Gastroesophageal sphincter (tissue), 4 donors: ENCODE measurements at regions not wholly inside any gene's neighbourhood (a gene's known extent, or its start where the extent isn't known, plus 50 kb on each side); places are given as distances from the start of the nearest gene placed in this dataset.

Experiments
- ATAC-seq: fragments of 150-250 bp; one replicate; pipeline ENCODE4 v1.9.1; 2016; ENCODE audit warnings: mild to moderate bottlenecking, moderate library complexity
- H3K27ac ChIP-seq, 4 donors: fragments of 200-600 bp; sonication (generic) in 3 of 4; 1 replicate in 3 of 4; 2 replicates in 1 of 4; pipeline ENCODE4 v1.5.1; 2016 to 2019
- H3K27me3 ChIP-seq: fragments of 200-600 bp; sonication (generic); one replicate; pipeline ENCODE4 v1.5.1; 2019
- H3K36me3 ChIP-seq, 2 donors: fragments of 200-600 bp; sonication (generic); one replicate each; pipeline ENCODE4 v1.5.1; 2019; ENCODE audit warnings: control low read depth in 1 of 2
- H3K4me1 ChIP-seq, 3 donors: fragments of 200-600 bp; sonication (generic); 1 replicate in 2 of 3; 2 replicates in 1 of 3; pipeline ENCODE4 v1.5.1; 2016 to 2019; ENCODE audit warnings: control low read depth in 2 of 3
- H3K4me3 ChIP-seq, 2 donors: fragments of 200-600 bp; sonication (generic); one replicate each; pipeline ENCODE4 v1.5.1; 2019; ENCODE audit warnings: mild to moderate bottlenecking in 1 of 2, moderate library complexity in 1 of 2
- H3K9me3 ChIP-seq, 3 donors: fragments of 200-600 bp; sonication (generic); one replicate each; pipeline ENCODE4 v1.5.1; 2017 to 2019; ENCODE audit warnings: control low read depth in 2 of 3
- EP300 ChIP-seq: sonication (generic); formaldehyde crosslinking; IDR thresholded peaks from one replicate; pipeline ENCODE4 v1.6.1; 2017; ENCODE audit warnings: antibody characterized with exemption, mild to moderate bottlenecking
- POLR2A ChIP-seq, 2 donors: fragments of 450-650 bp; IDR thresholded peaks; one replicate each; pipeline ENCODE4 v1.6.1; 2017; ENCODE audit warnings: antibody characterized with exemption in 2 of 2, mild to moderate bottlenecking in 2 of 2, moderate library complexity in 1 of 2
- POLR2AphosphoS5 ChIP-seq: sonication (generic); formaldehyde crosslinking; IDR thresholded peaks from one replicate; pipeline ENCODE4 v1.6.1; 2017; ENCODE audit warnings: antibody characterized with exemption
- WGBS, 2 donors: methylation state at CpG; one replicate each; pipeline ENCODE4 v1.1.5; 2018; ENCODE audit warnings: low coverage in 1 of 2; 5-methylcytosine and 5-hydroxymethylcytosine counted together
- TF ChIP-seq, protein P1 (sequence below), 4 experiments: fragments of 200-600 bp in 2 of 4; fragments of 450-650 bp in 2 of 4; sonication (generic) in 1 of 4; IDR thresholded peaks; one replicate each; pipeline ENCODE4 v1.5.1; 2017 to 2019; ENCODE audit warnings: antibody characterized with exemption in 4 of 4, mild to moderate bottlenecking in 2 of 4, moderate library complexity in 2 of 4

DNA sequence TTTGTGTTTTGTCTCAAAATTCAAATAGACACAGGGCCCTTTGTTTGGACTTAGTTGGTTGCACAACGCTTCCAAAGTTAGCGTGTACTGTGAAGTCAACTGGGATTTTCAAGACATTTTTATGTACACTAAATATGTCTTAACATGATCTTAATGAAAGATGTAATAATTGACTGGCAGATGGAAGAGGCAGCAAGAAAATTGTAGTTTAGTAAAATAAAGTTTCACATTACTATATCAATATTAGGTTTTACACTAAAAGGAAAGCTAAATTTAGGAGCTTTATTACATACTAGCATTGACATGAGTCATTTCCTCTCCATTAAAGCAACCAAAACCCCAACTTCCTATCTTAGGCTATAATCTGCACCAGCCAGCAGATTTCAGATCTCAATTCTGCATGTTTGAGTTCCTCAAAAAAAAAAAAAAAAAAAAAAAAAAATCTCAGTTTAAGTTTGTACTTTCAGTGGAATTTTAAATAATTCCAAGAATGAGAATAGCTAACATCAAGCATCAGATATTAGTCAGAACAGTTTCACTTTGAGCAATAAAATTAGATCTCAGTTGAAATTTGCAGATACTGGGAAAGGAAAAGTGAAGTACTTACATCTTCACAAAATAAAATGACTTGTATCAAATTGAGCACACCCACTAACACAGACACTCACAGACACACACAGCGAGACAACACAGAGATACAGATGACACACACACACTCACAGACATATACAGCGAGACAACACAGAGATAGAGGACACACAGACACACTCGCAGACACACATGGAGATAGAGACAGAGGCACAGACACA, 346.6 kb upstream of the KLF6 start:
- Histone ChIP-seq H3K4me1 (peaks cover 0 to 17% (median 0%) of the 10 kb centered on the region in 3 donors), H3K27me3 (no peaks in the 10 kb centered on the region), H3K36me3 (no peaks in the 10 kb centered on the region), H3K27ac (peak overlapping the region; percentile 7 to 53 (median 26)), H3K4me3 (no peak overlapping the region), H3K9me3 (no peaks in the 10 kb centered on the region)
- no peak for TF ChIP-seq POLR2AphosphoS5
- peak; percentile 68 for ATAC-seq
- 47 to 74% methylated on average over 3 to 4 of the region's 5 CpGs for WGBS, 2 donors

DNA sequence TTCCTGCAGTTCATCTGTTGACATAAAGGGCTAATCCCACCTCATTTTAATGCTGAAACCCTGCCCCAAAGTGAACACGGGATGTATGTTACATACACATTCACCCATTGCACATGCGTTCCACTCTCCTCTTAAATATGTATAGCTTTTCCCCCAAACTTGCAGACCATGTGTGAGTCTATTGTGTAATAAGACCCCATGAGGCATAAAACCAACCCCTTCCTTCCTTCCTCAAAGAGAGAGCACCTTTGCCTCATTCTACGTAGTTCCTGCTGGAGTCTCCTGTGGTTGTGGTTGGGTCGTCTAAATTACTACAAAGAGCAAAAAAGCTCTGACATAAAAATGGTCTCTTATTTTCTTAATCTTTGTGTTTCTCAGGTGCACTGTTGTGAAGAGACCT, 345.7 kb upstream of the KLF6 start:
- Histone ChIP-seq H3K4me1 (peaks cover 0 to 17% (median 0%) of the 10 kb centered on the region in 3 donors), H3K27me3 (no peaks in the 10 kb centered on the region), H3K27ac (peak overlapping the region in 2 of 4 donors; percentile 28 to 52), H3K4me3 (no peak overlapping the region), H3K36me3 (no peaks in the 10 kb centered on the region), H3K9me3 (peaks cover 0 to 9% (median 0%) of the 10 kb centered on the region in 3 donors)
- WGBS, 2 donors: 74 to 84% methylated on average over 4 of the region's 4 CpGs
- no peak for ATAC-seq
- TF ChIP-seq POLR2A (IDR thresholded peaks at IDR 0.05) (no peak), EP300 (no peak), POLR2AphosphoS5 (no peak)
- TF ChIP-seq, protein P1, sequence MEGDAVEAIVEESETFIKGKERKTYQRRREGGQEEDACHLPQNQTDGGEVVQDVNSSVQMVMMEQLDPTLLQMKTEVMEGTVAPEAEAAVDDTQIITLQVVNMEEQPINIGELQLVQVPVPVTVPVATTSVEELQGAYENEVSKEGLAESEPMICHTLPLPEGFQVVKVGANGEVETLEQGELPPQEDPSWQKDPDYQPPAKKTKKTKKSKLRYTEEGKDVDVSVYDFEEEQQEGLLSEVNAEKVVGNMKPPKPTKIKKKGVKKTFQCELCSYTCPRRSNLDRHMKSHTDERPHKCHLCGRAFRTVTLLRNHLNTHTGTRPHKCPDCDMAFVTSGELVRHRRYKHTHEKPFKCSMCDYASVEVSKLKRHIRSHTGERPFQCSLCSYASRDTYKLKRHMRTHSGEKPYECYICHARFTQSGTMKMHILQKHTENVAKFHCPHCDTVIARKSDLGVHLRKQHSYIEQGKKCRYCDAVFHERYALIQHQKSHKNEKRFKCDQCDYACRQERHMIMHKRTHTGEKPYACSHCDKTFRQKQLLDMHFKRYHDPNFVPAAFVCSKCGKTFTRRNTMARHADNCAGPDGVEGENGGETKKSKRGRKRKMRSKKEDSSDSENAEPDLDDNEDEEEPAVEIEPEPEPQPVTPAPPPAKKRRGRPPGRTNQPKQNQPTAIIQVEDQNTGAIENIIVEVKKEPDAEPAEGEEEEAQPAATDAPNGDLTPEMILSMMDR (IDR thresholded peaks at IDR 0.05): no peak

DNA sequence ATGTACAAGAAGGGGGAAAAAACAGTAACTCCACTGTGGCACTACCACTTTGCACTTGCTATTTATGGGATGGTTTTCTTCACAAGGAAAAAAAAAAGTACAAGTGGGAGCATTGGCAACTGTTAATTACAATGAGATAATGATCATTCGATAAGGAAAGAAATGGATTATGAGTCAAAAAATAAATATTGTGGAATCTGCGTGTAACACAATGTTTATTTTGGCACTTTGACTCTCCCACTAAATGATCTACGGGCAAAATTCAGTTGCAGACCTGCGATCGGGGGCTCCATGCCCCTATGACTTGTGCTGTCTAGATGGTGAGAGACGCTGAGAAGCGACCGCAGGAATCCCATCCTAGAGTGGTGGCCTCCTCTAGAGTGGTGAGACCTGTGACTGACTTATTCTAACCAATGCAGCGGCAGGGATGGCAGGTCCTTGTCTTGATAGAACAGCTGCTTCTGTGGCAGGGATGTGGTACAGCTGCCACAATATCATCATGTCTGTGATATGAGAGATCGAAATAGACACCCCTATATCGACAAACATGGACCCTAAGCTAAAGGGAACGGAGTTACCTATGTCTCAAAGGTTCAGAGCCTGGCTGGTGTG, 345.0 kb upstream of the KLF6 start:
- Histone ChIP-seq H3K27me3 (no peaks in the 10 kb centered on the region), H3K4me1 (peaks cover 0 to 17% (median 0%) of the 10 kb centered on the region in 3 donors), H3K9me3 (peaks cover 0 to 11% (median 0%) of the 10 kb centered on the region in 3 donors), H3K4me3 (no peak overlapping the region), H3K36me3 (no peaks in the 10 kb centered on the region), H3K27ac (no peak overlapping the region)
- TF ChIP-seq POLR2A (IDR thresholded peaks at IDR 0.05): no peak
- TF ChIP-seq EP300: no peak
- TF ChIP-seq, protein P1 (IDR thresholded peaks at IDR 0.05): no peak
- TF ChIP-seq POLR2AphosphoS5: no peak
- 93 to 94% methylated on average over 10 to 11 of the region's 12 CpGs for WGBS, 2 donors
- ATAC-seq: no peak

DNA sequence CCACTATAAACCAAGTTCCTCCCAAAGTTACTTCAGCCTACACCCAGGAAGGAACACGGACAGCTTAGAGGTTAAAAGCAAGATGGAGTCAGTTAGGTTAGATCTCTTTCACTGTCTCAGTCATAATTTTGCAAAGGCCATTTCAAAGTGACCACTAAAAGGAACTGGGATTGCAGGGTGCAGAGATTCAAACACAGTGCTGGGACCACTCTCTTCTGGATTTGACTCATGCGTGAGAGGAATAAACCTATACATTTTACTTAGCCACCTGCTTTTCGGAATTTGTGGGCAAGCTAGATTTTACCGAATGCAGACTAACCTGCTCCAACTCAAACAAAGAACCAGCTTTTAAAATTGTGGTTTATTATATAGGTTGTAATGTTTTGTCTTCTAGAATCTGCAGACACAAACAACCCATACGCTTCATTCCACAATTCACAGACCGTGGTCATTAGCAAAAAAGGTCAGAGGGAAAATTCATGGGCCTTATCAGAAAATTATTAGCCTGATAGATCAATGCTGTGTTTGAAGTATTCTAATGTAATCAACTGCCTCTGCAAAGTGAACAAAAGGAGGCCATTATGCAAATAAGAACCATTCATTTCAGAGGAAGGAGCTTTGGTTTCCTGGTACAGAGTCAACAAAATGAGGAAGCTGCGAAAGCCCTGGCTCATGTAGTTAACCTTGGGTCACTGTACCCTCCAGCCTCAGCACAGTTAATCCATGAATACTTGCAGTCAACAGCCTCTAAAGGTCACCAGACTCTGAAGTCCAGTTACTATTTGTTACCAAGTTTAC, 342.7 kb upstream of the KLF6 start:
- ATAC-seq: peak; percentile 38
- WGBS, 2 donors: 78 to 79% methylated on average over 5 to 7 of the region's 7 CpGs
- H3K27ac ChIP-seq: peak overlapping the region in 1 of 4 donors; percentile 29

DNA sequence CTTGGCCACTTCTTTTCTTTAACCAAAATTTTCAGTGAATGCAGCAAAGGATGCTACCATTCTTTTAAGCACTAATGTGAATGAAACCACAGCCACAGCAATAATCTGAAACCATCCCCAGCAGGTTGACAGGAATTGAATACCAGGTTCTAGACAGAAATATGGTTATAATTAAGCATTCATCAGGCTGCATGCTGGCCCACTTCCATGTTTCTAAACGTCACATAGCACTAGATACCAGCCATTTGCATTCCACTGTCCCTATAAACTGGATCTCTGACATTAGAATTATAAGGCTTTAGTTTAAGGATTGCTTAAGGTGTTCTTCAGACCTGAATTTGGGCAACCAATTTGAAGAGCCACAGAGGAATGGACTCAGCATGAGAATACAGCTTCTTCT, 340.8 kb upstream of the KLF6 start:
- no peaks in the 10 kb centered on the region for H3K27me3 ChIP-seq
- ATAC-seq: no peak
- WGBS, 2 donors: 77 to 82% methylated on average over 1 of the region's 1 CpG
- H3K9me3 ChIP-seq: peaks cover 0 to 17% (median 0%) of the 10 kb centered on the region in 3 donors
- no peak overlapping the region for H3K27ac ChIP-seq
- no peak overlapping the region for H3K4me3 ChIP-seq
- TF ChIP-seq POLR2AphosphoS5: no peak
- H3K36me3 ChIP-seq: no peaks in the 10 kb centered on the region
- H3K4me1 ChIP-seq: peaks cover 0 to 17% (median 0%) of the 10 kb centered on the region in 3 donors

More for the DNA sequence above, 342.7 kb upstream of the KLF6 start:
- Histone ChIP-seq H3K4me3 (no peak overlapping the region), H3K4me1 (peaks cover 0 to 17% (median 0%) of the 10 kb centered on the region in 3 donors), H3K27me3 (no peaks in the 10 kb centered on the region), H3K36me3 (no peaks in the 10 kb centered on the region), H3K9me3 (peaks cover 0 to 17% (median 0%) of the 10 kb centered on the region in 3 donors)
- peak; percentile 79 for TF ChIP-seq POLR2AphosphoS5
- TF ChIP-seq POLR2A (IDR thresholded peaks at IDR 0.05): no peak
